Vagina (tissue), 2 donors: ENCODE measurements at regions not wholly inside any gene's neighbourhood (a gene's known extent, or its start where the extent isn't known, plus 50 kb on each side); places are given as distances from the start of the nearest gene placed in this dataset.

ENCODE experiments used
- POLR2A ChIP-seq, 2 donors: fragments of 450-650 bp; IDR thresholded peaks; one replicate each; pipeline ENCODE4 v1.6.1; 2017; ENCODE audit warnings: antibody characterized with exemption in 2 of 2, mild to moderate bottlenecking in 2 of 2, moderate library complexity in 2 of 2
- TF ChIP-seq, protein P1 (sequence below), 3 experiments: fragments of 450-650 bp in 2 of 3; fragments of 200-600 bp in 1 of 3; sonication (generic) in 1 of 3; IDR thresholded peaks; one replicate each; pipeline ENCODE4 v1.5.1; 2017 to 2019; ENCODE audit warnings: antibody characterized with exemption in 3 of 3, mild to moderate bottlenecking in 2 of 3, moderate library complexity in 2 of 3

DNA sequence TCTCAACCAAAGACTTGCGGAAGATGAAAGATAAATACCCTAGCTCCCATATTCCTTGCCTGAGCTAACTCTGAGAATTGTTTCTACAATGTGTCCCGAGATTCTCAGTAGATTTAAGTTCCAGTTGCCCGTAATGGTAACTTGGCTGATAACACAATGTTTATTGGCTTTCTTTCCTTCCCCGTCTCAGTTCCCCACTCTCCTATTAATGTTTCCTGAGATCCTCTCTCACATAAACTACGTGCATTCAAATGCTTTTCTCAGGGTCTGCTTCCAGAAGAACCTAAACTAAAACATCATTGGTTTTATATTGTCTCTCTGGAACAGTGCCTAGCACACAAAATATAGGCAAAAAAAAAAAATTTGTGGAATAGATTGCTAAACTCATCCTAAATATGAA, 794.2 kb upstream of the ADGRL2 start:
- TF ChIP-seq, protein P1, sequence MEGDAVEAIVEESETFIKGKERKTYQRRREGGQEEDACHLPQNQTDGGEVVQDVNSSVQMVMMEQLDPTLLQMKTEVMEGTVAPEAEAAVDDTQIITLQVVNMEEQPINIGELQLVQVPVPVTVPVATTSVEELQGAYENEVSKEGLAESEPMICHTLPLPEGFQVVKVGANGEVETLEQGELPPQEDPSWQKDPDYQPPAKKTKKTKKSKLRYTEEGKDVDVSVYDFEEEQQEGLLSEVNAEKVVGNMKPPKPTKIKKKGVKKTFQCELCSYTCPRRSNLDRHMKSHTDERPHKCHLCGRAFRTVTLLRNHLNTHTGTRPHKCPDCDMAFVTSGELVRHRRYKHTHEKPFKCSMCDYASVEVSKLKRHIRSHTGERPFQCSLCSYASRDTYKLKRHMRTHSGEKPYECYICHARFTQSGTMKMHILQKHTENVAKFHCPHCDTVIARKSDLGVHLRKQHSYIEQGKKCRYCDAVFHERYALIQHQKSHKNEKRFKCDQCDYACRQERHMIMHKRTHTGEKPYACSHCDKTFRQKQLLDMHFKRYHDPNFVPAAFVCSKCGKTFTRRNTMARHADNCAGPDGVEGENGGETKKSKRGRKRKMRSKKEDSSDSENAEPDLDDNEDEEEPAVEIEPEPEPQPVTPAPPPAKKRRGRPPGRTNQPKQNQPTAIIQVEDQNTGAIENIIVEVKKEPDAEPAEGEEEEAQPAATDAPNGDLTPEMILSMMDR (IDR thresholded peaks at IDR 0.05): no peak
- no peak for TF ChIP-seq POLR2A (IDR thresholded peaks at IDR 0.05)
